Liver (tissue), 8 donors: ENCODE measurements at regions not wholly inside any gene's neighbourhood (a gene's known extent, or its start where the extent isn't known, plus 50 kb on each side); places are given as distances from the start of the nearest gene placed in this dataset.

ENCODE experiments used
- DNase-seq: peaks from one replicate; pipeline ENCODE4 v3.0.0-alpha.2; 2017; ENCODE audit warnings: low spot score
- H3K27ac ChIP-seq, 2 donors: one replicate each; pipeline ENCODE4 v1.7.0; 2013; ENCODE audit warnings: inconsistent platforms in 2 of 2, low read length in 2 of 2, control low read depth in 1 of 2, low read depth in 1 of 2, mild to moderate bottlenecking in 1 of 2
- H3K27me3 ChIP-seq, 4 donors: one replicate each; pipeline versions ENCODE4 v1.6.1 to v1.7.0; 2013; ENCODE audit warnings: low read length in 3 of 4, inconsistent platforms in 1 of 4, mild to moderate bottlenecking in 1 of 4, moderate library complexity in 1 of 4; ENCODE audit not compliant: control insufficient read depth in 4 of 4, insufficient read depth in 4 of 4
- H3K36me3 ChIP-seq, 4 donors: one replicate each; pipeline versions ENCODE4 v1.6.1 to v1.7.0; 2013; ENCODE audit warnings: low read length in 3 of 4, mild to moderate bottlenecking in 3 of 4, low read depth in 1 of 4, moderate library complexity in 1 of 4; ENCODE audit not compliant: control insufficient read depth in 4 of 4, insufficient read depth in 3 of 4
- H3K4me1 ChIP-seq, 4 donors: one replicate each; pipeline versions ENCODE4 v1.6.1 to v1.7.0; 2013; ENCODE audit warnings: low read length in 3 of 4, mild to moderate bottlenecking in 3 of 4, moderate library complexity in 1 of 4; ENCODE audit not compliant: control insufficient read depth in 4 of 4, insufficient read depth in 4 of 4
- H3K4me3 ChIP-seq, 3 donors: one replicate each; pipeline versions ENCODE4 v1.6.1 to v1.7.0; 2013; ENCODE audit warnings: low read length in 3 of 3, control low read depth in 1 of 3, low read depth in 1 of 3, mild to moderate bottlenecking in 1 of 3
- H3K9ac ChIP-seq, 2 donors: one replicate each; pipeline ENCODE4 v1.7.0; 2013; ENCODE audit warnings: low read length in 2 of 2, mild to moderate bottlenecking in 2 of 2, moderate library complexity in 2 of 2, control low read depth in 1 of 2, low read depth in 1 of 2
- H3K9me3 ChIP-seq, 4 donors: one replicate each; pipeline versions ENCODE4 v1.6.1 to v1.7.0; 2013; ENCODE audit warnings: low read length in 3 of 4; ENCODE audit not compliant: control insufficient read depth in 4 of 4
- EGR1 ChIP-seq, 2 donors: IDR thresholded peaks; 2 replicates each; pipeline ENCODE4 v1.6.1; 2016 to 2018; ENCODE audit warnings: antibody characterized with exemption in 2 of 2, low read depth in 2 of 2
- FOXA1 ChIP-seq: IDR thresholded peaks from 2 replicates; pipeline ENCODE4 v1.6.1; 2016; ENCODE audit warnings: antibody characterized with exemption
- FOXA2 ChIP-seq: IDR thresholded peaks from 2 replicates; pipeline ENCODE4 v1.6.1; 2016; ENCODE audit warnings: antibody characterized with exemption
- GABPA ChIP-seq, 2 donors: IDR thresholded peaks in 1 of 2; conservative IDR thresholded peaks in 1 of 2; 2 replicates each; pipeline ENCODE4 v1.6.1; 2016; ENCODE audit warnings: antibody characterized with exemption in 2 of 2, mild to moderate bottlenecking in 1 of 2, moderate library complexity in 1 of 2
- HNF4A ChIP-seq, 2 donors: conservative IDR thresholded peaks; 2 replicates each; pipeline ENCODE4 v1.6.1; 2016; ENCODE audit warnings: antibody characterized with exemption in 2 of 2, mild to moderate bottlenecking in 2 of 2
- HNF4G ChIP-seq: IDR thresholded peaks from 2 replicates; pipeline ENCODE4 v1.6.1; 2016; ENCODE audit warnings: antibody characterized with exemption
- JUND ChIP-seq, 2 donors: IDR thresholded peaks; 2 replicates each; pipeline ENCODE4 v1.6.1; 2016; ENCODE audit warnings: antibody characterized with exemption in 2 of 2
- NR2F2 ChIP-seq: IDR thresholded peaks from 2 replicates; pipeline ENCODE4 v1.6.1; 2016; ENCODE audit warnings: antibody characterized with exemption
- RAD21 ChIP-seq, 2 donors: IDR thresholded peaks; 2 replicates each; pipeline ENCODE4 v1.6.1; 2016; ENCODE audit warnings: antibody characterized with exemption in 2 of 2, mild to moderate bottlenecking in 2 of 2
- RXRA ChIP-seq, 2 donors: IDR thresholded peaks; 2 replicates each; pipeline ENCODE4 v1.6.1; 2017 to 2018; ENCODE audit warnings: antibody characterized with exemption in 2 of 2, mild to moderate bottlenecking in 1 of 2
- SP1 ChIP-seq: IDR thresholded peaks from 2 replicates; pipeline ENCODE4 v1.6.1; 2018; ENCODE audit warnings: antibody characterized with exemption, mild to moderate bottlenecking
- TAF1 ChIP-seq: conservative IDR thresholded peaks from 2 replicates; pipeline ENCODE4 v1.6.1; 2016; ENCODE audit warnings: antibody characterized with exemption, mild to moderate bottlenecking
- YY1 ChIP-seq: IDR thresholded peaks from 2 replicates; pipeline ENCODE4 v1.6.1; 2016; ENCODE audit warnings: antibody characterized with exemption, mild to moderate bottlenecking
- WGBS: extraction: QIAGEN DNeasy Blood & Tissue Kit; methylation state at CpG from one replicate; pipeline ENCODE4 v1.1.7; 2013; 5-methylcytosine and 5-hydroxymethylcytosine counted together
- TF ChIP-seq, protein P1 (sequence below): IDR thresholded peaks from 2 replicates; pipeline ENCODE4 v1.6.1; 2016; ENCODE audit warnings: antibody characterized with exemption
- TF ChIP-seq, protein P2 (sequence below): fragments of 150-350 bp; IDR thresholded peaks from 2 replicates; pipeline ENCODE4 v1.5.1; 2017; ENCODE audit warnings: improper control_type of control experiment, low read depth, low read length; ENCODE audit not compliant: missing input control
- TF ChIP-seq, protein P3 (sequence below): IDR thresholded peaks from 2 replicates; pipeline ENCODE4 v1.6.1; 2016; ENCODE audit warnings: antibody characterized with exemption, mild to moderate bottlenecking
- TF ChIP-seq, protein P4 (sequence below): IDR thresholded peaks from 2 replicates; pipeline ENCODE4 v1.6.1; 2016; ENCODE audit warnings: antibody characterized with exemption
- TF ChIP-seq, protein P5 (sequence below): IDR thresholded peaks from 2 replicates; pipeline ENCODE4 v1.6.1; 2016; ENCODE audit warnings: antibody characterized with exemption
- donor health status: healthy.
- donor health status: healthy.
- donor health status: healthy.
- donor health status: healthy.
- donor health status: healthy.

DNA sequence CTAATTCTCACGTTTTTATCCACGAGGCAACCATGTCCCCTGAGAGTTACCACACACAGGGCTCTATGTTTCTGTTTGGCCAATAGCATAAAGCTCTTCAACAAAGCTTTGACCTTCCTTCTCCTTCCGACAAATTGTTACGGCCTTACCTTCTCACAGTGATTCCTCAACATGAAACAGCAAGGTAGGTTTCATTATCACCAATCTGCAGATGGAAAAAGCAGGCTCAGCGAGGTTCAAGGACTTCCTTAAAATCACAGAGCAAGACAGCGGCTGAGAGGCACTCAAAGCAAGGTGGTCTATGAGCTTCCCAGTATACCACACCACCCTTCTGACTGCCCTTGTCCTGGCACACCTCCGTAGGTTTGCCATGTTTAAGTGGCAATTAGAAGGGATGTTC lies 360.0 kb downstream of the CD83 start:
- H3K9ac ChIP-seq, result no peak overlapping the region
- peaks cover 0 to 14% (median 8%) of the 10 kb centered on the region in 4 donors for H3K4me1 ChIP-seq
- peak overlapping the region; percentile 21 to 49 for H3K27ac ChIP-seq
- H3K4me3 ChIP-seq, result no peak overlapping the region
- DNase-seq, result no peak
- TF ChIP-seq, protein P1, sequence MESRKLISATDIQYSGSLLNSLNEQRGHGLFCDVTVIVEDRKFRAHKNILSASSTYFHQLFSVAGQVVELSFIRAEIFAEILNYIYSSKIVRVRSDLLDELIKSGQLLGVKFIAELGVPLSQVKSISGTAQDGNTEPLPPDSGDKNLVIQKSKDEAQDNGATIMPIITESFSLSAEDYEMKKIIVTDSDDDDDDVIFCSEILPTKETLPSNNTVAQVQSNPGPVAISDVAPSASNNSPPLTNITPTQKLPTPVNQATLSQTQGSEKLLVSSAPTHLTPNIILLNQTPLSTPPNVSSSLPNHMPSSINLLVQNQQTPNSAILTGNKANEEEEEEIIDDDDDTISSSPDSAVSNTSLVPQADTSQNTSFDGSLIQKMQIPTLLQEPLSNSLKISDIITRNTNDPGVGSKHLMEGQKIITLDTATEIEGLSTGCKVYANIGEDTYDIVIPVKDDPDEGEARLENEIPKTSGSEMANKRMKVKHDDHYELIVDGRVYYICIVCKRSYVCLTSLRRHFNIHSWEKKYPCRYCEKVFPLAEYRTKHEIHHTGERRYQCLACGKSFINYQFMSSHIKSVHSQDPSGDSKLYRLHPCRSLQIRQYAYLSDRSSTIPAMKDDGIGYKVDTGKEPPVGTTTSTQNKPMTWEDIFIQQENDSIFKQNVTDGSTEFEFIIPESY, result no peak
- TF ChIP-seq, protein P2, sequence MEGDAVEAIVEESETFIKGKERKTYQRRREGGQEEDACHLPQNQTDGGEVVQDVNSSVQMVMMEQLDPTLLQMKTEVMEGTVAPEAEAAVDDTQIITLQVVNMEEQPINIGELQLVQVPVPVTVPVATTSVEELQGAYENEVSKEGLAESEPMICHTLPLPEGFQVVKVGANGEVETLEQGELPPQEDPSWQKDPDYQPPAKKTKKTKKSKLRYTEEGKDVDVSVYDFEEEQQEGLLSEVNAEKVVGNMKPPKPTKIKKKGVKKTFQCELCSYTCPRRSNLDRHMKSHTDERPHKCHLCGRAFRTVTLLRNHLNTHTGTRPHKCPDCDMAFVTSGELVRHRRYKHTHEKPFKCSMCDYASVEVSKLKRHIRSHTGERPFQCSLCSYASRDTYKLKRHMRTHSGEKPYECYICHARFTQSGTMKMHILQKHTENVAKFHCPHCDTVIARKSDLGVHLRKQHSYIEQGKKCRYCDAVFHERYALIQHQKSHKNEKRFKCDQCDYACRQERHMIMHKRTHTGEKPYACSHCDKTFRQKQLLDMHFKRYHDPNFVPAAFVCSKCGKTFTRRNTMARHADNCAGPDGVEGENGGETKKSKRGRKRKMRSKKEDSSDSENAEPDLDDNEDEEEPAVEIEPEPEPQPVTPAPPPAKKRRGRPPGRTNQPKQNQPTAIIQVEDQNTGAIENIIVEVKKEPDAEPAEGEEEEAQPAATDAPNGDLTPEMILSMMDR, result no peak
- TF ChIP-seq, protein P3, sequence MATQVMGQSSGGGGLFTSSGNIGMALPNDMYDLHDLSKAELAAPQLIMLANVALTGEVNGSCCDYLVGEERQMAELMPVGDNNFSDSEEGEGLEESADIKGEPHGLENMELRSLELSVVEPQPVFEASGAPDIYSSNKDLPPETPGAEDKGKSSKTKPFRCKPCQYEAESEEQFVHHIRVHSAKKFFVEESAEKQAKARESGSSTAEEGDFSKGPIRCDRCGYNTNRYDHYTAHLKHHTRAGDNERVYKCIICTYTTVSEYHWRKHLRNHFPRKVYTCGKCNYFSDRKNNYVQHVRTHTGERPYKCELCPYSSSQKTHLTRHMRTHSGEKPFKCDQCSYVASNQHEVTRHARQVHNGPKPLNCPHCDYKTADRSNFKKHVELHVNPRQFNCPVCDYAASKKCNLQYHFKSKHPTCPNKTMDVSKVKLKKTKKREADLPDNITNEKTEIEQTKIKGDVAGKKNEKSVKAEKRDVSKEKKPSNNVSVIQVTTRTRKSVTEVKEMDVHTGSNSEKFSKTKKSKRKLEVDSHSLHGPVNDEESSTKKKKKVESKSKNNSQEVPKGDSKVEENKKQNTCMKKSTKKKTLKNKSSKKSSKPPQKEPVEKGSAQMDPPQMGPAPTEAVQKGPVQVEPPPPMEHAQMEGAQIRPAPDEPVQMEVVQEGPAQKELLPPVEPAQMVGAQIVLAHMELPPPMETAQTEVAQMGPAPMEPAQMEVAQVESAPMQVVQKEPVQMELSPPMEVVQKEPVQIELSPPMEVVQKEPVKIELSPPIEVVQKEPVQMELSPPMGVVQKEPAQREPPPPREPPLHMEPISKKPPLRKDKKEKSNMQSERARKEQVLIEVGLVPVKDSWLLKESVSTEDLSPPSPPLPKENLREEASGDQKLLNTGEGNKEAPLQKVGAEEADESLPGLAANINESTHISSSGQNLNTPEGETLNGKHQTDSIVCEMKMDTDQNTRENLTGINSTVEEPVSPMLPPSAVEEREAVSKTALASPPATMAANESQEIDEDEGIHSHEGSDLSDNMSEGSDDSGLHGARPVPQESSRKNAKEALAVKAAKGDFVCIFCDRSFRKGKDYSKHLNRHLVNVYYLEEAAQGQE, result no peak
- TF ChIP-seq FOXA2, result no peak
- TF ChIP-seq TAF1, result no peak
- no peak for TF ChIP-seq YY1
- TF ChIP-seq, protein P4, sequence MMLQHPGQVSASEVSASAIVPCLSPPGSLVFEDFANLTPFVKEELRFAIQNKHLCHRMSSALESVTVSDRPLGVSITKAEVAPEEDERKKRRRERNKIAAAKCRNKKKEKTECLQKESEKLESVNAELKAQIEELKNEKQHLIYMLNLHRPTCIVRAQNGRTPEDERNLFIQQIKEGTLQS, result no peak
- no peak for TF ChIP-seq FOXA1
- TF ChIP-seq, protein P5, sequence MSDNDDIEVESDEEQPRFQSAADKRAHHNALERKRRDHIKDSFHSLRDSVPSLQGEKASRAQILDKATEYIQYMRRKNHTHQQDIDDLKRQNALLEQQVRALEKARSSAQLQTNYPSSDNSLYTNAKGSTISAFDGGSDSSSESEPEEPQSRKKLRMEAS, result no peak
- no peak for TF ChIP-seq EGR1 (IDR thresholded peaks at IDR 0.05; ENCODE audit: low read depth in 2 of 2)
- no peak for TF ChIP-seq GABPA (IDR thresholded peaks at IDR 0.05 in 1 of 2, conservative IDR thresholded peaks at IDR 0.05 in 1 of 2)
- TF ChIP-seq JUND (IDR thresholded peaks at IDR 0.05), result no peak
- TF ChIP-seq HNF4A (conservative IDR thresholded peaks at IDR 0.05), result no peak
- no peak for TF ChIP-seq HNF4G
- TF ChIP-seq NR2F2, result no peak
- no peak for TF ChIP-seq RXRA (IDR thresholded peaks at IDR 0.05)
- no peak for TF ChIP-seq SP1
- TF ChIP-seq RAD21 (IDR thresholded peaks at IDR 0.05), result no peak
- 74% methylated on average over 7 of the region's 7 CpGs for WGBS
- H3K27me3 ChIP-seq, result no peaks in the 10 kb centered on the region
- H3K36me3 ChIP-seq, result no peaks in the 10 kb centered on the region
- no peaks in the 10 kb centered on the region for H3K9me3 ChIP-seq
